ENCODE measurements at regions not wholly inside any gene's neighbourhood (a gene's known extent, or its start where the extent isn't known, plus 50 kb on each side); places are given as distances from the start of the nearest gene placed in this dataset.

DNA sequence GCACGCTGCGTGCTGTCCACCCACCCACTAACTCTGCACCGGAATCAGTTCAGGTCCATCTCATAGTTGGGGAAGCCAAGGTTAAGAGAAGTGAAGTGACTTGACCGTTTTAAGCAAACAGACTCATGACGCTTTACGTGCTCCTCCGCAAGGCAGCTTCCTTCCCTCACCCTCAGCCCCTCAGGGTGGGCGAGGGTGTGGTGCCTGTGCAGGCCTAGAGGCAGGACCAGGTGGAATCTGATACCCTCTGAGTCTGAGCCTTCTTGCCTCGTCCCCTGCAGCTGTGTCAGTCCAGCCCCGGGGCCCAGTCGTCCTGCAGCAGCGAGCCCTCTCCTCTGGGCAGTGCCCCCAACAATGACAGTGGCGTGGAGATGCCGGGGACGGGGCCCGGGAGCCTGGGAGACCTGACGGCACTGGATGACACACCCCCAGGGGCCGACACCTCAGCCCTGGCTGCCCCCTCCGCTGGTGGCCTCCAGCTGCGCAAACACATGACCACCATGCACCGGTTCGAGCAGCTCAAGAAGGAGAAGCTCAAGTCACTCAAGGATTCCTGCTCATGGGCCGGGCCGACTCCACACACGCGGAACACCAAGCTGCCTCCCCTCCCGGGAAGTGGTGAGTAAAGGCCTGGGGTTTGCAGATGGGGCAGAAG is 250.5 kb downstream of the GLI2 start:
- no peak for TF ChIP-seq TAF1 (IDR thresholded peaks at IDR 0.05; ENCODE audit: borderline replicate concordance, insufficient read depth, low read length)

DNA sequence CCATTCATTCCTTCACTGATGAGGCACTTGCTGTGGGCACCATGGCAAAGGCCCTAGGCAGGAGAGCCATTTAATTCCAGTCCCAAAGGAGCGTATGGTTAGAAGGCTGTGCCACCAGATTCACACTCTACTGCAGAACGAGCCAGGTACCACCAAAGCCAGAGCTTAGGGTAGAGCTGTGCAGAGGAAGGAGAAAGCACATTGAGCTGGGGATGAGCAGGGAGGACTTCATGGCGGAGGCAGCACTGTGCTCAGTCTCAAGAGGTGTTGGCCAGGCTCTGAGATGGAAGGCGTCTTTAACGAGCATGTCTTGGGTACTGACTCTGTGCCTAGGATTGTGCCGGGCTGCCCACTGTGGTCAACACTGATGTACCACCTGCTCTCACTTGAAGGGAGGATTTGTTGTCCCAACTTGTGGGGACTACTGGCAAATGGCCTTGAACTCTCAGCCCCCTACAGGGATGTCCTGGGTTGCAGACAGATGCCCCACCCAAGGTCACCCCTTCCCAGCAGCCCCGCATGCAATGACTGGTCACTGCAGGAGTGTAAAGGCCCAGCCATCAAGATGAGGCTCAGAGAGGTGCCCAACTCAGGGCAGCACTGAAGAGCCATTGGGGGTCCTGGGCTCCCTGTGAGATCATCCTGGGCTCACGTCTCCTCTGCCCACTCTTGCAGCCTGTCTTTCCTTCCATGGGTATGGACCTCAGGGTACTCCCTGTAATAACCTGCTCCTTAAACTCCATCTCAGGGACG is 251.4 kb downstream of the GLI2 start:
- TF ChIP-seq, protein P1, sequence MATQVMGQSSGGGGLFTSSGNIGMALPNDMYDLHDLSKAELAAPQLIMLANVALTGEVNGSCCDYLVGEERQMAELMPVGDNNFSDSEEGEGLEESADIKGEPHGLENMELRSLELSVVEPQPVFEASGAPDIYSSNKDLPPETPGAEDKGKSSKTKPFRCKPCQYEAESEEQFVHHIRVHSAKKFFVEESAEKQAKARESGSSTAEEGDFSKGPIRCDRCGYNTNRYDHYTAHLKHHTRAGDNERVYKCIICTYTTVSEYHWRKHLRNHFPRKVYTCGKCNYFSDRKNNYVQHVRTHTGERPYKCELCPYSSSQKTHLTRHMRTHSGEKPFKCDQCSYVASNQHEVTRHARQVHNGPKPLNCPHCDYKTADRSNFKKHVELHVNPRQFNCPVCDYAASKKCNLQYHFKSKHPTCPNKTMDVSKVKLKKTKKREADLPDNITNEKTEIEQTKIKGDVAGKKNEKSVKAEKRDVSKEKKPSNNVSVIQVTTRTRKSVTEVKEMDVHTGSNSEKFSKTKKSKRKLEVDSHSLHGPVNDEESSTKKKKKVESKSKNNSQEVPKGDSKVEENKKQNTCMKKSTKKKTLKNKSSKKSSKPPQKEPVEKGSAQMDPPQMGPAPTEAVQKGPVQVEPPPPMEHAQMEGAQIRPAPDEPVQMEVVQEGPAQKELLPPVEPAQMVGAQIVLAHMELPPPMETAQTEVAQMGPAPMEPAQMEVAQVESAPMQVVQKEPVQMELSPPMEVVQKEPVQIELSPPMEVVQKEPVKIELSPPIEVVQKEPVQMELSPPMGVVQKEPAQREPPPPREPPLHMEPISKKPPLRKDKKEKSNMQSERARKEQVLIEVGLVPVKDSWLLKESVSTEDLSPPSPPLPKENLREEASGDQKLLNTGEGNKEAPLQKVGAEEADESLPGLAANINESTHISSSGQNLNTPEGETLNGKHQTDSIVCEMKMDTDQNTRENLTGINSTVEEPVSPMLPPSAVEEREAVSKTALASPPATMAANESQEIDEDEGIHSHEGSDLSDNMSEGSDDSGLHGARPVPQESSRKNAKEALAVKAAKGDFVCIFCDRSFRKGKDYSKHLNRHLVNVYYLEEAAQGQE (IDR thresholded peaks at IDR 0.05; ENCODE audit: insufficient read depth in 1 of 2, low read depth in 2 of 2, low read length in 2 of 2) = no peak
- TF ChIP-seq POLR2AphosphoS5 (IDR thresholded peaks at IDR 0.05; ENCODE audit: low read depth, low read length) (no peak), FOXP2 (optimal IDR thresholded peaks at IDR 0.05; ENCODE audit: borderline replicate concordance, extremely low read depth, extremely low read length, insufficient read depth) (no peak), TAF1 (IDR thresholded peaks at IDR 0.05; ENCODE audit: borderline replicate concordance, insufficient read depth, low read length) (no peak), SIN3A (IDR thresholded peaks at IDR 0.05; ENCODE audit: borderline replicate concordance, insufficient read depth, low read length) (no peak)

DNA sequence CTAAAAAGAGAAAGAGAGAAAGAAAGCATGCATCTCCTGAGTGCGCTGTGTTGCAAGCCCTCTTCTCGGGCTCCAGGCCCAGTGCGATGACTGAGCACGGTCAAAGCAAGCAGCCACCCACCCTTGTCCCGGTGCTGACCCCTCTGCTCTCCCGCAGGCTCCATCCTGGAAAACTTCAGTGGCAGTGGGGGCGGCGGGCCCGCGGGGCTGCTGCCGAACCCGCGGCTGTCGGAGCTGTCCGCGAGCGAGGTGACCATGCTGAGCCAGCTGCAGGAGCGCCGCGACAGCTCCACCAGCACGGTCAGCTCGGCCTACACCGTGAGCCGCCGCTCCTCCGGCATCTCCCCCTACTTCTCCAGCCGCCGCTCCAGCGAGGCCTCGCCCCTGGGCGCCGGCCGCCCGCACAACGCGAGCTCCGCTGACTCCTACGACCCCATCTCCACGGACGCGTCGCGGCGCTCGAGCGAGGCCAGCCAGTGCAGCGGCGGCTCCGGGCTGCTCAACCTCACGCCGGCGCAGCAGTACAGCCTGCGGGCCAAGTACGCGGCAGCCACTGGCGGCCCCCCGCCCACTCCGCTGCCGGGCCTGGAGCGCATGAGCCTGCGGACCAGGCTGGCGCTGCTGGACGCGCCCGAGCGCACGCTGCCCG is 252.5 kb downstream of the GLI2 start:
- TF ChIP-seq POLR2AphosphoS5 (IDR thresholded peaks at IDR 0.05; ENCODE audit: low read depth, low read length) (no peak), TAF1 (IDR thresholded peaks at IDR 0.05; ENCODE audit: borderline replicate concordance, insufficient read depth, low read length) (no peak), FOXP2 (optimal IDR thresholded peaks at IDR 0.05; ENCODE audit: borderline replicate concordance, extremely low read depth, extremely low read length, insufficient read depth) (no peak), SIN3A (IDR thresholded peaks at IDR 0.05; ENCODE audit: borderline replicate concordance, insufficient read depth, low read length) (no peak)
- TF ChIP-seq, protein P1 (IDR thresholded peaks at IDR 0.05; ENCODE audit: insufficient read depth in 1 of 2, low read depth in 2 of 2, low read length in 2 of 2) = no peak

DNA sequence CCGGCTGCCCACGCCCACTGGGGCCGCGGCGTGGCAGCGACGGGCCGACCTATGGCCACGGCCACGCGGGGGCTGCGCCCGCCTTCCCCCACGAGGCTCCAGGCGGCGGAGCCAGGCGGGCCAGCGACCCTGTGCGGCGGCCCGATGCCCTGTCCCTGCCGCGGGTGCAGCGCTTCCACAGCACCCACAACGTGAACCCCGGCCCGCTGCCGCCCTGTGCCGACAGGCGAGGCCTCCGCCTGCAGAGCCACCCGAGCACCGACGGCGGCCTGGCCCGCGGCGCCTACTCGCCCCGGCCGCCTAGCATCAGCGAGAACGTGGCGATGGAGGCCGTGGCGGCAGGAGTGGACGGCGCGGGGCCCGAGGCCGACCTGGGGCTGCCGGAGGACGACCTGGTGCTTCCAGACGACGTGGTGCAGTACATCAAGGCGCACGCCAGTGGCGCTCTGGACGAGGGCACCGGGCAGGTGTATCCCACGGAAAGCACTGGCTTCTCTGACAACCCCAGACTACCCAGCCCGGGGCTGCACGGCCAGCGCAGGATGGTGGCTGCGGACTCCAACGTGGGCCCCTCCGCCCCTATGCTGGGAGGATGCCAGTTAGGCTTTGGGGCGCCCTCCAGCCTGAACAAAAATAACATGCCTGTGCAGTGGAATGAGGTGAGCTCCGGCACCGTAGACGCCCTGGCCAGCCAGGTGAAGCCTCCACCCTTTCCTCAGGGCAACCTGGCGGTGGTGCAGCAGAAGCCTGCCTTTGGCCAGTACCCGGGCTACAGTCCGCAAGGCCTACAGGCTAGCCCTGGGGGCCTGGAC is 253.2 kb downstream of the GLI2 start:
- TF ChIP-seq TAF1 (IDR thresholded peaks at IDR 0.05; ENCODE audit: borderline replicate concordance, insufficient read depth, low read length) (no peak), POLR2AphosphoS5 (IDR thresholded peaks at IDR 0.05; ENCODE audit: low read depth, low read length) (no peak), FOXP2 (optimal IDR thresholded peaks at IDR 0.05; ENCODE audit: borderline replicate concordance, extremely low read depth, extremely low read length, insufficient read depth) (no peak), SIN3A (IDR thresholded peaks at IDR 0.05; ENCODE audit: borderline replicate concordance, insufficient read depth, low read length) (no peak)
- TF ChIP-seq, protein P1 (IDR thresholded peaks at IDR 0.05; ENCODE audit: insufficient read depth in 1 of 2, low read depth in 2 of 2, low read length in 2 of 2) = no peak
